GM19043 (cell line): ENCODE measurements at regions not wholly inside any gene's neighbourhood (a gene's known extent, or its start where the extent isn't known, plus 50 kb on each side); places are given as distances from the start of the nearest gene placed in this dataset.
"Not testable (repeated sequence)": the region's sequence is repeated elsewhere in the genome, so short reads cannot be mapped to it uniquely, and the experiment has no call there.

ENCODE experiments used
- ATAC-seq: cut with Tn5 transposase; IDR thresholded peaks from one replicate; pipeline ENCODE4 v1.9.1; 2021; ENCODE audit warnings: low read depth; ENCODE audit not compliant: unreplicated experiment

- no peak for ATAC-seq
These were observed 286.6 kb downstream of the LIG4 start for GRCh38 chr13:107928762-107929161.

GRCh38 chr13:107927557-107927956 is 287.8 kb downstream of the LIG4 start:
- ATAC-seq = no peak

GRCh38 chr13:107926515-107926914 is 288.8 kb downstream of the LIG4 start:
- not testable (repeated sequence) for ATAC-seq

- not testable (repeated sequence) for ATAC-seq
These were observed 298.4 kb downstream of the LIG4 start for GRCh38 chr13:107916902-107917301.

- ATAC-seq = no peak
These were observed 302.6 kb downstream of the LIG4 start for GRCh38 chr13:107912745-107913144.

GRCh38 chr13:107907065-107907805 is 308.1 kb downstream of the LIG4 start:
- no peak for ATAC-seq

- no peak for ATAC-seq
These were observed 309.2 kb downstream of the LIG4 start for GRCh38 chr13:107906131-107906530.

GRCh38 chr13:107901996-107902562 is 313.3 kb downstream of the LIG4 start:
- no peak for ATAC-seq

- ATAC-seq = no peak
These were observed 314.1 kb downstream of the LIG4 start for GRCh38 chr13:107901230-107901629.

GRCh38 chr13:107900775-107901174 is 314.6 kb downstream of the LIG4 start:
- no peak for ATAC-seq

GRCh38 chr13:107886118-107886517 is 329.2 kb downstream of the LIG4 start:
- no peak for ATAC-seq

GRCh38 chr13:107884564-107884963 is 330.8 kb downstream of the LIG4 start:
- no peak for ATAC-seq

GRCh38 chr13:107883561-107884175 is 331.7 kb downstream of the LIG4 start:
- no peak for ATAC-seq

GRCh38 chr13:107882708-107883560 is 332.4 kb downstream of the LIG4 start:
- ATAC-seq = no peak

GRCh38 chr13:107881362-107881761 is 334.0 kb downstream of the LIG4 start:
- no peak for ATAC-seq

GRCh38 chr13:107874456-107874855 is 340.9 kb downstream of the LIG4 start:
- no peak for ATAC-seq

- ATAC-seq = no peak
These were observed 341.4 kb downstream of the LIG4 start for GRCh38 chr13:107873926-107874325.

GRCh38 chr13:107870400-107870799 is 344.9 kb downstream of the LIG4 start:
- no peak for ATAC-seq

- ATAC-seq = no peak
These were observed 347.4 kb downstream of the LIG4 start for GRCh38 chr13:107867701-107868661.
